HL-60 (cell line): ENCODE measurements at regions not wholly inside any gene's neighbourhood (a gene's known extent, or its start where the extent isn't known, plus 50 kb on each side); places are given as distances from the start of the nearest gene placed in this dataset.

Experiments
- DNase-seq, 2 experiments: peaks; one replicate each; pipeline ENCODE4 v3.0.0-alpha.2; 2010 to 2020; ENCODE audit warnings: low read depth in 1 of 2, low spot score in 1 of 2
- H3K27ac ChIP-seq: fragments of 250-450 bp; sonication (Bioruptor Pico); replicated peaks from 2 replicates; pipeline ENCODE4 v1.5.1; 2020; ENCODE audit warnings: mild to moderate bottlenecking, moderate library complexity
- H3K27me3 ChIP-seq: fragments of 250-450 bp; sonication (Bioruptor Pico); 2 replicates; pipeline ENCODE4 v1.5.1; 2021; ENCODE audit warnings: mild to moderate bottlenecking, moderate library complexity; ENCODE audit not compliant: insufficient read depth, poor library complexity, severe bottlenecking
- H3K4me3 ChIP-seq: replicated peaks from 2 replicates; pipeline ENCODE4 v1.5.1; 2011; ENCODE audit warnings: mild to moderate bottlenecking, control low read depth, low read length; ENCODE audit not compliant: insufficient read depth
- GABPA ChIP-seq: IDR thresholded peaks from 2 replicates; pipeline ENCODE4 v1.6.1; 2012; ENCODE audit warnings: low read depth
- POLR2AphosphoS5 ChIP-seq: IDR thresholded peaks from 2 replicates; pipeline ENCODE4 v1.6.1; 2012; ENCODE audit warnings: low read depth
- SPI1 ChIP-seq: IDR thresholded peaks from 2 replicates; pipeline ENCODE4 v1.6.1; 2012; ENCODE audit warnings: low read depth, mild to moderate bottlenecking, borderline replicate concordance
- TF ChIP-seq, protein P1 (sequence below): IDR thresholded peaks from 2 replicates; pipeline ENCODE4 v1.6.1; 2012; ENCODE audit warnings: low read depth; ENCODE audit not compliant: insufficient replicate concordance
- TF ChIP-seq, protein P2 (sequence below): IDR thresholded peaks from one replicate; pipeline ENCODE4 v1.5.1; 2011; ENCODE audit warnings: low read length, control low read depth, inconsistent platforms; ENCODE audit not compliant: insufficient read depth

DNA sequence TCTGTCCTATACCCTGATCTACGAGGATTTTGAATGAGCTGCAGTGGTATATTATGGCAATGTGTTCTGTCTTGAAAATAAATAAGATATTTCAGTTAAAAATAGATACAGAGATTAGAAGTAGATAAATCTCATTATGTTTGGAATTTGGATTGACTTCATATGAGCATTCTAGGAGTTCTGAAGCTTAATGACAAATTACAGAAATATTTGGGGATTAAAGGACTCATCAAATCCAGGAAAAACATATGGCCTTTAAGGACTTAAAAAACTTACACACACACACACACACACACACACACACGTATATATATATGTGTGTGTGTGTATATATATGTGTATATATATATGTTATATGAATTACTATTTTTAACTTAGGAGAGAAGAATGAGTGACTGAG lies 446.9 kb upstream of the CD180 start:
- DNase-seq = no peak
- TF ChIP-seq, protein P1, sequence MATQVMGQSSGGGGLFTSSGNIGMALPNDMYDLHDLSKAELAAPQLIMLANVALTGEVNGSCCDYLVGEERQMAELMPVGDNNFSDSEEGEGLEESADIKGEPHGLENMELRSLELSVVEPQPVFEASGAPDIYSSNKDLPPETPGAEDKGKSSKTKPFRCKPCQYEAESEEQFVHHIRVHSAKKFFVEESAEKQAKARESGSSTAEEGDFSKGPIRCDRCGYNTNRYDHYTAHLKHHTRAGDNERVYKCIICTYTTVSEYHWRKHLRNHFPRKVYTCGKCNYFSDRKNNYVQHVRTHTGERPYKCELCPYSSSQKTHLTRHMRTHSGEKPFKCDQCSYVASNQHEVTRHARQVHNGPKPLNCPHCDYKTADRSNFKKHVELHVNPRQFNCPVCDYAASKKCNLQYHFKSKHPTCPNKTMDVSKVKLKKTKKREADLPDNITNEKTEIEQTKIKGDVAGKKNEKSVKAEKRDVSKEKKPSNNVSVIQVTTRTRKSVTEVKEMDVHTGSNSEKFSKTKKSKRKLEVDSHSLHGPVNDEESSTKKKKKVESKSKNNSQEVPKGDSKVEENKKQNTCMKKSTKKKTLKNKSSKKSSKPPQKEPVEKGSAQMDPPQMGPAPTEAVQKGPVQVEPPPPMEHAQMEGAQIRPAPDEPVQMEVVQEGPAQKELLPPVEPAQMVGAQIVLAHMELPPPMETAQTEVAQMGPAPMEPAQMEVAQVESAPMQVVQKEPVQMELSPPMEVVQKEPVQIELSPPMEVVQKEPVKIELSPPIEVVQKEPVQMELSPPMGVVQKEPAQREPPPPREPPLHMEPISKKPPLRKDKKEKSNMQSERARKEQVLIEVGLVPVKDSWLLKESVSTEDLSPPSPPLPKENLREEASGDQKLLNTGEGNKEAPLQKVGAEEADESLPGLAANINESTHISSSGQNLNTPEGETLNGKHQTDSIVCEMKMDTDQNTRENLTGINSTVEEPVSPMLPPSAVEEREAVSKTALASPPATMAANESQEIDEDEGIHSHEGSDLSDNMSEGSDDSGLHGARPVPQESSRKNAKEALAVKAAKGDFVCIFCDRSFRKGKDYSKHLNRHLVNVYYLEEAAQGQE = no peak
- TF ChIP-seq, protein P2, sequence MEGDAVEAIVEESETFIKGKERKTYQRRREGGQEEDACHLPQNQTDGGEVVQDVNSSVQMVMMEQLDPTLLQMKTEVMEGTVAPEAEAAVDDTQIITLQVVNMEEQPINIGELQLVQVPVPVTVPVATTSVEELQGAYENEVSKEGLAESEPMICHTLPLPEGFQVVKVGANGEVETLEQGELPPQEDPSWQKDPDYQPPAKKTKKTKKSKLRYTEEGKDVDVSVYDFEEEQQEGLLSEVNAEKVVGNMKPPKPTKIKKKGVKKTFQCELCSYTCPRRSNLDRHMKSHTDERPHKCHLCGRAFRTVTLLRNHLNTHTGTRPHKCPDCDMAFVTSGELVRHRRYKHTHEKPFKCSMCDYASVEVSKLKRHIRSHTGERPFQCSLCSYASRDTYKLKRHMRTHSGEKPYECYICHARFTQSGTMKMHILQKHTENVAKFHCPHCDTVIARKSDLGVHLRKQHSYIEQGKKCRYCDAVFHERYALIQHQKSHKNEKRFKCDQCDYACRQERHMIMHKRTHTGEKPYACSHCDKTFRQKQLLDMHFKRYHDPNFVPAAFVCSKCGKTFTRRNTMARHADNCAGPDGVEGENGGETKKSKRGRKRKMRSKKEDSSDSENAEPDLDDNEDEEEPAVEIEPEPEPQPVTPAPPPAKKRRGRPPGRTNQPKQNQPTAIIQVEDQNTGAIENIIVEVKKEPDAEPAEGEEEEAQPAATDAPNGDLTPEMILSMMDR = no peak
- TF ChIP-seq POLR2AphosphoS5 (no peak), GABPA (no peak), SPI1 (no peak)
- no peak overlapping the region for H3K27ac ChIP-seq
- H3K4me3 ChIP-seq = no peak overlapping the region
- no peaks in the 10 kb centered on the region for H3K27me3 ChIP-seq

DNA sequence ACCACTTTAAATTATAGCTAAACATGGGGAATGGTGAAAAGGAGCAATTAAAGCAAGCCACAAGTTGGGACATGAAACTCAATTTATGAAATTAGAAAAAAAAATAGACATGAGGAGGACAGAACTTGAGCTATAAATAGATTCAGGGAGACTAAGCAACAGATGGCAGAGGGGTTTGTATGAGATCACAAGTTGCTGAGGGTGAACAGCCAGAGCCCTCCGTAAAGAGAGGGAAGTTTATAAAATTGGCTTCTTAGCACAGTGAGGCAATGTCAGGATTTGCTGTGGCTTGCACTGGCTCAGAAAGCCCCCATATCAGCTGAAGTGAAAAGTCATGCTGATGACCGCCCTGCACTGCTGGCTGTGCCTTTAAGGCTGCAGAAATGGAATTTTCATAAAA lies 443.4 kb upstream of the CD180 start:
- Histone ChIP-seq H3K27ac (no peak overlapping the region), H3K27me3 (no peaks in the 10 kb centered on the region), H3K4me3 (no peak overlapping the region)
- no peak for DNase-seq
- TF ChIP-seq, protein P1 = no peak
- TF ChIP-seq POLR2AphosphoS5 = no peak
- TF ChIP-seq SPI1 = no peak
- TF ChIP-seq, protein P2 = no peak
- no peak for TF ChIP-seq GABPA

DNA sequence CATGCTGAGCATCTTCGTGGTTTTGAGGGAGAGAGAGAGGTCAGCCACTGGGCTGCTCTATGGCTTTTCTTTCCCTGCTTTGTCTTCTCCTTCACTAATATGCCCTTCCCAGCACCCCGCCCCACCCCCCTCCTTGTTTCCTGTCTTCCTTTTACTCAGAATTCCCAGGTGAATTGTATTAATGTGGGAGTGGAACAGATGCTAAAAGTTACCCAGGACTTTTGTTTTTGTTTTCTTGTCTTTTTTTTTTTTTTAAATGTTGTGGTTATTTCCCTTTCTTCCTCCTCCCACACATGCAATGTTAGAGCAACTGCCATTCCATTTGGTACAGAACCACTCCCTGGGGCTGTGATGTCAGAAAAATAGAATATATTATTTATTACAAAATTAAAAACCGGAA lies 442.7 kb upstream of the CD180 start:
- Histone ChIP-seq H3K4me3 (no peak overlapping the region), H3K27ac (no peak overlapping the region), H3K27me3 (no peaks in the 10 kb centered on the region)
- TF ChIP-seq SPI1 = no peak
- TF ChIP-seq, protein P2 = no peak
- no peak for TF ChIP-seq GABPA
- no peak for TF ChIP-seq POLR2AphosphoS5
- TF ChIP-seq, protein P1 = no peak
- no peak for DNase-seq
